ENCODE measurements at regions not wholly inside any gene's neighbourhood (a gene's known extent, or its start where the extent isn't known, plus 50 kb on each side); places are given as distances from the start of the nearest gene placed in this dataset.

DNA sequence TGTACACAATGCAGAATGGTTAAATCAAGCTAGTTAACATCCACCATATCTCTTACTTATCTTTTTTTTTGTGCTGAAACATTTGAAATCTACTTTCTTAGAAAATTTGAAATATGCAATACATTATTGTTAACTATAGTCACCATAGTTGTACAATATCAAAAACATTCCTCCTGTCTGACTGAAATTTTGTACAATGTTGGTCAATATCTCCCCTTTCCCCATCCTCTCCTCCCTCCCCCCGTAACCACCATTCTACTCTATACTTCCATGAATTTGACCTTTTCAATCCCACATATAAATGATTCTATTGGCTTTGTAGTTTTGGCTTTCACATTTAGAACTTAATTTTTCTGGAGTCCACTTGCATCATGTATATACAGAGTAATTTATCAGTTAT lies 63.5 kb upstream of the DCD start:
- DNase-seq, result no peak

DNA sequence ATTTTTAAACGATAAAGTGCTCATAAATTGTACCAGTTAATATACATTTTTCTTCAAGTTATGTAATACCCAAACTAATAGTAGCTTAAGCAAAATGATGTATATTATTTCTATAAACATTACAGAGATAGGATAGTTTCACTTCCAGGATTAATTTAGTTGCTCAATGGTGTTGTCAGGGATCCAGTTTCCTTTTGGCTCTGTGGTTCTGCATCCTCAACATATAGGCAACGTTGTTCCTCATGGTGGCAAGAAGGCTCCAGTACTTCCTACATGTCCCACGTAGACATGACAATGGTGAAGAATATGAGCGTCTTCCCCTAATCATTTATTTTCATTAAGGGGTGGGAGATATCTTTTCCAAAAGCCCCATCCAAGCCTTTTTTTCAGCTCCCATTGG lies 60.7 kb upstream of the DCD start:
- no peak for DNase-seq

DNA sequence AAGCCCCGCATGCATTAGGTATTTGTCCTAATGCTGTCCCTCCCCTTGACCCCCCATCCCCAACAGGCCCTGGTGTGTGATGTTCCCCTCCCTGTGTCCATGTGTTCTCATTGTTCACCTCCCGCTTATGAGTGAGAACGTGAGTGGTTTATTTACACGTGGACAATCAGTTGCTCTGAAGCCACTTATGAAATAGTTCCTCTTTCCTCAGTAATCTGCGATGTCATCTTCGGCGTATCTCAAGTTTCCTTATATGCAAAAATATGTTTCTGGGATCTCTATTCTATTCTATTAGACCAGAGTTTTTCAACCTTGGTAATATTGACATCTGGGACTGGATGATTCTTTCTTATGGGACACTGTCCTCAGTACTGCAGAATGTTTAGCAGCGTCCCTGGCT lies 56.0 kb upstream of the DCD start:
- DNase-seq, result no peak

DNA sequence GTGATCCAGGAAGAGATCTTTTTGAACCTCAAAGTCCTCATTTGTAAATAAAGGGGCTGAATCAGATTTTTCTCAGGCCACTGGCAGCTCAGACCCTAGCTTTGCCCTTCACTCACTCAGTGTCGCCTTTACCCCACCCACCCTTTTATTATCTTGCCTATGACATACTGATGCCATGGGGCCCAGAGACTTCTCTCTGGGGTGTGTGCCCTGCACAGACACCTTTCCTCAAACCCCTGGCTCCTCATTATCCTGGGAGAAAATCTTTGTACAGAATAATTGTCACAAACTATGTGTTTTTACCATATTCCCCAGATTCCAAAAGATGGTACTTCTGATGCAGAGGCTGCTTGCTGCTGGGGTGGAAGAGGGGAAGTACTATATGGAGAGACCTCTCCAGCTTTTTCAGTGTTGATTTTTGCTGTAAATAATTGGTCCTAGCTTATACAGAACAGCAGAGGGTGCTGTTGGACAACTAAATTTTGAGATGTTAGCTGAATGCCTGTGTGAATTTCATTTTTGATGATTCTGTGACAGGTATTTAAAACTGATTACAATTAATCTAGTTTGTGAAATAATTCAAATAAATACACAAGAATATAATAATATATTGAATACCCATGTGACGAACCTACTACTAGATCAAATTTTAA lies 53.9 kb upstream of the DCD start:
- peak in 1 of 2 experiments; percentile 39 for DNase-seq

DNA sequence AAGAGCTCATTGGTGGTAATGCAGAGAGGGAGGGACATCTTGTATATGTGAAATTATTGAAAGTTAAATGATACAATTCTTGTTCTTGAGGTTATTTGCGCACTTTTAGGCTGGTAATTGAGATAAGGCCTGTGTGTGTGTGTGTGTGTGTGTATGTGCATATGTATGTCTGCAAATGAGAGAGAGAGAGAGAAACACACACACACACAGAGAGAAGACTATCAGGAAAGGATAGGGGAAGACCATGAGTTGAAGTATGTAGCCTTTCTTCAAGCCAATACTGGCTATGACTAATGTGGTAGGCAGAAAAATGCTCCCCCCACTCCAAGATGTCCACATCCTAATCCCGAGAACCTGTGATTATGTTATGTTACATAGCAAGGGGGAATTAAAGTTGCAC lies 52.7 kb upstream of the DCD start:
- no peak for DNase-seq

DNA sequence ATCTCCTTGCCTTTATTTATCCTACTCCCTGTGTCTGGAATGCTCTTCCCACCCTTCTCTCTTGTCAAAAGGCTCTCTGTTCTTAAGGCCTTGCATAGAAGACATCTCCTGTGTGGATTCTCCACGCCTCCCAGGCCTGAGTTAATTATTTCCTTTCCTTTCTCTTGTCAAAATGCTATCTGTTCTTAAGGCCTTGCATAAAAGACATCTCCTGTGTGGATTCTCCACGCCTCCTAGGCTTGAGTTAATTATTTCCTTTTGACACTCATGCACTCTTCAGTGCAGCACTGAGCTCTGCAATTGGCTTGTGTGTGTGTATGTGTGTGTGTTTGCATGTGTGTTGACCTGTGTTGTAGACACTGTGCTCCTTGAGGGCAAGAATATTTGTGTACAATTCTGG lies 52.1 kb upstream of the DCD start:
- DNase-seq, result no peak
